H9 (cell line): ENCODE measurements at regions not wholly inside any gene's neighbourhood (a gene's known extent, or its start where the extent isn't known, plus 50 kb on each side); places are given as distances from the start of the nearest gene placed in this dataset.
"Not testable (repeated sequence)": the region's sequence is repeated elsewhere in the genome, so short reads cannot be mapped to it uniquely, and the experiment has no call there.

Experiments
- DNase-seq: peaks from one replicate; pipeline ENCODE4 v3.0.0-alpha.2; 2017
- H2AFZ ChIP-seq: one replicate; pipeline ENCODE4 v1.6.1; 2013; ENCODE audit warnings: mild to moderate bottlenecking, low read length, control low read depth, moderate library complexity
- H2AK5ac ChIP-seq: 2 replicates; pipeline ENCODE4 v1.6.1; 2013; ENCODE audit warnings: low read length, control low read depth, mixed read lengths; ENCODE audit not compliant: insufficient read length
- H2BK120ac ChIP-seq: one replicate; pipeline ENCODE4 v1.6.1; 2013; ENCODE audit warnings: low read depth, mild to moderate bottlenecking, low read length, control low read depth, inconsistent platforms; ENCODE audit not compliant: poor library complexity, severe bottlenecking
- H2BK12ac ChIP-seq: 2 replicates; pipeline ENCODE4 v1.6.1; 2013; ENCODE audit warnings: low read length, control low read depth, mixed read lengths, low read depth; ENCODE audit not compliant: insufficient read length
- H2BK15ac ChIP-seq: 2 replicates; pipeline ENCODE4 v1.6.1; 2013; ENCODE audit warnings: low read depth, low read length, control low read depth
- H2BK20ac ChIP-seq: one replicate; pipeline ENCODE4 v1.6.1; 2013; ENCODE audit warnings: low read depth, mild to moderate bottlenecking, low read length, control low read depth, inconsistent platforms; ENCODE audit not compliant: poor library complexity, severe bottlenecking
- H2BK5ac ChIP-seq: 2 replicates; pipeline ENCODE4 v1.6.1; 2013; ENCODE audit warnings: low read length, control low read depth, mixed read lengths; ENCODE audit not compliant: insufficient read length
- H3K14ac ChIP-seq: 2 replicates; pipeline ENCODE4 v1.6.1; 2013; ENCODE audit warnings: low read length, control low read depth; ENCODE audit not compliant: insufficient read depth
- H3K18ac ChIP-seq: 2 replicates; pipeline ENCODE4 v1.6.1; 2013; ENCODE audit warnings: low read depth, mild to moderate bottlenecking, mixed read lengths, low read length, control low read depth; ENCODE audit not compliant: insufficient read length
- H3K23ac ChIP-seq: 2 replicates; pipeline ENCODE4 v1.6.1; 2013; ENCODE audit warnings: low read length, control low read depth, mixed read lengths, low read depth; ENCODE audit not compliant: insufficient read length
- H3K23me2 ChIP-seq: 2 replicates; pipeline ENCODE4 v1.6.1; 2013; ENCODE audit warnings: low read depth, mild to moderate bottlenecking, mixed read lengths, low read length, control low read depth; ENCODE audit not compliant: insufficient read length, poor library complexity, severe bottlenecking
- H3K27ac ChIP-seq: 2 replicates; pipeline ENCODE4 v1.5.1; 2013; ENCODE audit warnings: low read length, control low read depth, mixed read lengths, low read depth; ENCODE audit not compliant: insufficient read length
- H3K27me3 ChIP-seq: 2 replicates; pipeline ENCODE4 v1.6.1; 2013; ENCODE audit warnings: low read length, control low read depth, inconsistent platforms; ENCODE audit not compliant: insufficient read depth
- H3K4ac ChIP-seq: 2 replicates; pipeline ENCODE4 v1.6.1; 2013; ENCODE audit warnings: low read depth, mild to moderate bottlenecking, control low read depth, inconsistent platforms, low read length, moderate library complexity
- H3K4me1 ChIP-seq: 2 replicates; pipeline ENCODE4 v1.6.1; 2013; ENCODE audit warnings: low read length, control low read depth, inconsistent platforms; ENCODE audit not compliant: insufficient read depth
- H3K4me2 ChIP-seq: 2 replicates; pipeline ENCODE4 v1.6.1; 2013; ENCODE audit warnings: low read length, control low read depth, mixed read lengths; ENCODE audit not compliant: insufficient read length, insufficient read depth
- H3K56ac ChIP-seq: 2 replicates; pipeline ENCODE4 v1.6.1; 2013; ENCODE audit warnings: low read depth, mild to moderate bottlenecking, mixed read lengths, low read length, control low read depth; ENCODE audit not compliant: insufficient read length
- H3K79me1 ChIP-seq: 2 replicates; pipeline ENCODE4 v1.6.1; 2013; ENCODE audit warnings: low read depth, mild to moderate bottlenecking, moderate library complexity, low read length, control low read depth, inconsistent platforms; ENCODE audit not compliant: insufficient read depth, poor library complexity, severe bottlenecking
- H3K79me2 ChIP-seq: 2 replicates; pipeline ENCODE4 v1.6.1; 2013; ENCODE audit warnings: low read length, control low read depth, inconsistent platforms; ENCODE audit not compliant: insufficient read depth
- H3K9ac ChIP-seq: 2 replicates; pipeline ENCODE4 v1.6.1; 2013; ENCODE audit warnings: low read length, control low read depth, mixed read lengths; ENCODE audit not compliant: insufficient read length; ENCODE audit errors: extremely low read depth
- H3K9me3 ChIP-seq: one replicate; pipeline ENCODE4 v1.6.1; 2013; ENCODE audit warnings: low read depth, low read length, inconsistent platforms; ENCODE audit not compliant: control insufficient read depth
- H3T11ph ChIP-seq: one replicate; pipeline ENCODE4 v1.6.1; 2013; ENCODE audit warnings: mild to moderate bottlenecking, low read length, control low read depth, inconsistent platforms
- H4K20me1 ChIP-seq: one replicate; pipeline ENCODE4 v1.6.1; 2013; ENCODE audit not compliant: control insufficient read depth, insufficient read length, insufficient read depth
- H4K5ac ChIP-seq: 2 replicates; pipeline ENCODE4 v1.6.1; 2013; ENCODE audit warnings: low read depth, mild to moderate bottlenecking, mixed read lengths, low read length, control low read depth; ENCODE audit not compliant: insufficient read length
- H4K8ac ChIP-seq: replicated peaks from 2 replicates; pipeline ENCODE4 v1.6.1; 2013; ENCODE audit warnings: low read length, control low read depth, mixed read lengths, low read depth; ENCODE audit not compliant: insufficient read length
- H4K91ac ChIP-seq: 2 replicates; pipeline ENCODE4 v1.6.1; 2013; ENCODE audit warnings: low read depth, mild to moderate bottlenecking, moderate library complexity, mixed read lengths, low read length, control low read depth; ENCODE audit not compliant: insufficient read length
- H3K27ac Mint-ChIP-seq, 3 experiments: 2 replicates in 2 of 3; 3 replicates in 1 of 3; pipeline ENCODE4 v1.8.0; 2020 to 2021; ENCODE audit warnings: mixed read lengths in 3 of 3, mild to moderate bottlenecking in 1 of 3, moderate library complexity in 1 of 3
- H3K27me3 Mint-ChIP-seq: 2 replicates; pipeline ENCODE4 v1.8.0; 2021; ENCODE audit warnings: low read depth, mild to moderate bottlenecking, moderate library complexity, mixed read lengths
- H3K36me3 Mint-ChIP-seq, 3 experiments: 2 replicates in 2 of 3; 3 replicates in 1 of 3; pipeline ENCODE4 v1.8.0; 2020 to 2021; ENCODE audit warnings: low read depth in 3 of 3, mixed read lengths in 3 of 3; ENCODE audit not compliant: insufficient read depth in 1 of 3
- H3K4me1 Mint-ChIP-seq, 2 experiments: 2 replicates each; pipeline ENCODE4 v1.8.0; 2020; ENCODE audit warnings: mixed read lengths in 2 of 2
- H3K4me3 Mint-ChIP-seq, 2 experiments: 2 replicates in 1 of 2; 3 replicates in 1 of 2; pipeline ENCODE4 v1.8.0; 2020 to 2021; ENCODE audit warnings: mild to moderate bottlenecking in 2 of 2, mixed read lengths in 2 of 2, moderate library complexity in 1 of 2
- H3K9me3 Mint-ChIP-seq, 2 experiments: 2 replicates in 1 of 2; 3 replicates in 1 of 2; pipeline ENCODE4 v1.8.0; 2020; ENCODE audit warnings: mild to moderate bottlenecking in 2 of 2, mixed read lengths in 2 of 2, moderate library complexity in 1 of 2
- WGBS: extraction: QIAGEN DNeasy Blood & Tissue Kit; methylation state at CpG from one replicate; pipeline ENCODE4 v1.1.7; 2013; ENCODE audit warnings: missing lambda C conversion rate, low lambda C conversion rate, mixed read lengths; ENCODE audit not compliant: insufficient read length; ENCODE audit errors: extremely low coverage; 5-methylcytosine and 5-hydroxymethylcytosine counted together

DNA sequence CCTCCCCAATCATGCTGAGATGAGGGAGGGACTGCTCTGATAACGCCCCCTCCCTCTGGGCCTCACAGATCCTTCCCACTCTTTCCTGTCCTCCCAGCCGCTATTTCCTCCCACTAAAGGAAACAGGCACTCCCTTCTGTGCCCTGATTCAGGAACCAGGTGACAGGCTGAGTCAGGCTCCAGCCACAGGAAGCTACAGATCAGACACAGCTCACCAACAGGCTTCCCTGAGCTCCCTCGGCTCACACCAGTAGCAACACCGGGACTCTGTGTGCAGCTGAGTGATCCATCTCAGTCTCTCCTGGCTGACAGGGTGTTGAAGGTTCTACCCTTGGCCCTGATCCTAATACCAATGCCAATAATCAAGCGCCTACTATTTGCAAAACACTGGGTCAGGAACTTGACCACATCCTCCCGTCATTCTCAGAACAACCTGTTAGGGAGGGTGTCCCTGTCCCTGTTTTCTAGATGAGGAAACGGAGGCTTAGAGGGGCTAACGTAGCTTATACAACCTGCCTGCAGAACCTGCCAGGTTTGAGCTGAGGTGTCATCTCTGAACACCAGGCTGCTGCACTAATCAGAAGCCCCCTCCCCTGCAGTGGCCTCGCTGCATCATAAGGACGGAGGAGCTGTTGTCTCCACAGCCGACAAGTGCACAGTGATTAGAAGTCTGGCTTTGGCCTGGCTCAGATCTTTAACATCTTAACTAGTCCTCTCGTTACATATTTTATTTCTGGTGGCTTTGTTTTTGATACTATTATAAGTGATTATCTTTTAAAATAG, 126.3 kb downstream of the LRRC37A3 start:
- DNase-seq, result peak; percentile 15
- H3K9me3 ChIP-seq, H3K27ac ChIP-seq, H3K23ac ChIP-seq, H4K20me1 ChIP-seq, H3K79me2 ChIP-seq, H3K18ac ChIP-seq, H3K4me2 ChIP-seq, H2BK5ac ChIP-seq, H2BK12ac ChIP-seq, H2AK5ac ChIP-seq, H3K23me2 ChIP-seq, H3K27ac Mint-ChIP-seq, H4K8ac ChIP-seq, H3T11ph ChIP-seq, H3K4me1 Mint-ChIP-seq, H2BK20ac ChIP-seq, H2BK120ac ChIP-seq, H3K14ac ChIP-seq, H4K5ac ChIP-seq, H3K27me3 ChIP-seq, H3K79me1 ChIP-seq, H3K4me3 Mint-ChIP-seq, H3K9me3 Mint-ChIP-seq, H3K9ac ChIP-seq, H2AFZ ChIP-seq, H3K36me3 Mint-ChIP-seq, H3K4ac ChIP-seq, H2BK15ac ChIP-seq, H3K27me3 Mint-ChIP-seq, H4K91ac ChIP-seq, H3K56ac ChIP-seq, H3K4me1 ChIP-seq: not testable (repeated sequence)
- WGBS, result no CpG with 5 or more reads among the region's 12 CpGs

- not testable (repeated sequence) for H3K79me2 ChIP-seq, H3K4ac ChIP-seq, H3K9me3 Mint-ChIP-seq, H3K23me2 ChIP-seq, H3K27me3 Mint-ChIP-seq, H4K20me1 ChIP-seq, H3K4me1 ChIP-seq, H4K5ac ChIP-seq, H3K14ac ChIP-seq, H3T11ph ChIP-seq, H3K27me3 ChIP-seq, H3K56ac ChIP-seq, H3K4me1 Mint-ChIP-seq, H3K36me3 Mint-ChIP-seq, H2BK15ac ChIP-seq, H3K4me3 Mint-ChIP-seq, H2AFZ ChIP-seq, H2AK5ac ChIP-seq, H2BK20ac ChIP-seq, H3K27ac ChIP-seq, H4K8ac ChIP-seq, H3K18ac ChIP-seq, H3K9me3 ChIP-seq, H2BK120ac ChIP-seq, H3K79me1 ChIP-seq, H2BK12ac ChIP-seq, H3K9ac ChIP-seq, H4K91ac ChIP-seq, H3K23ac ChIP-seq, H2BK5ac ChIP-seq, H3K27ac Mint-ChIP-seq, H3K4me2 ChIP-seq
- WGBS, result no CpG with 5 or more reads among the region's 12 CpGs
- peak; percentile 15 for DNase-seq
These were observed 127.0 kb downstream of the LRRC37A3 start for GRCh38 chr17:64792276-64792675.
